LNCAP (cell line): ENCODE measurements at regions not wholly inside any gene's neighbourhood (a gene's known extent, or its start where the extent isn't known, plus 50 kb on each side); places are given as distances from the start of the nearest gene placed in this dataset.

Source experiments
- TF ChIP-seq, protein P1 (sequence below): fragments of 450-650 bp; IDR thresholded peaks from 2 replicates; pipeline ENCODE4 v1.5.1; 2017; ENCODE audit warnings: mild to moderate bottlenecking

DNA sequence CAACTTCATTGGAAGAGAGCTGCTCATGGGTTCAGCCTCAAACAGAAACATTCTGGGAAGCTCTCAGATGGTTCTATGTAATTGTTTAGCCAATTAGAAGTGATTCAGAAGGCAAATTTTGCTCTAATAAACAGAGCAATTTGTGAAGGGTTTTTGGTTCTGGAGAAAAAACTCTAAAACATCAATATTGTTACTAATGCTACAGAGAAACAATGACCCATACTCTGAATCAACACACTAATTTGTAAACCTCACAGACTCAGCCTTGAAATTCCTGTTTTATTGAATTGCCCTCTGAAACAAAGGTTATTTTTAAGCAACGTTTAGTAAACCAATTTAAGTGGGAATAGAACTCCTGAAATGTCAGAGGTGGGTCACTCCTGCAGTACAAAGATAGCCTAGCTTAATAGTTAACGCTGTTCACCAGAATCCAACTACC, 171.6 kb upstream of the SVIL start:
- TF ChIP-seq, protein P1, sequence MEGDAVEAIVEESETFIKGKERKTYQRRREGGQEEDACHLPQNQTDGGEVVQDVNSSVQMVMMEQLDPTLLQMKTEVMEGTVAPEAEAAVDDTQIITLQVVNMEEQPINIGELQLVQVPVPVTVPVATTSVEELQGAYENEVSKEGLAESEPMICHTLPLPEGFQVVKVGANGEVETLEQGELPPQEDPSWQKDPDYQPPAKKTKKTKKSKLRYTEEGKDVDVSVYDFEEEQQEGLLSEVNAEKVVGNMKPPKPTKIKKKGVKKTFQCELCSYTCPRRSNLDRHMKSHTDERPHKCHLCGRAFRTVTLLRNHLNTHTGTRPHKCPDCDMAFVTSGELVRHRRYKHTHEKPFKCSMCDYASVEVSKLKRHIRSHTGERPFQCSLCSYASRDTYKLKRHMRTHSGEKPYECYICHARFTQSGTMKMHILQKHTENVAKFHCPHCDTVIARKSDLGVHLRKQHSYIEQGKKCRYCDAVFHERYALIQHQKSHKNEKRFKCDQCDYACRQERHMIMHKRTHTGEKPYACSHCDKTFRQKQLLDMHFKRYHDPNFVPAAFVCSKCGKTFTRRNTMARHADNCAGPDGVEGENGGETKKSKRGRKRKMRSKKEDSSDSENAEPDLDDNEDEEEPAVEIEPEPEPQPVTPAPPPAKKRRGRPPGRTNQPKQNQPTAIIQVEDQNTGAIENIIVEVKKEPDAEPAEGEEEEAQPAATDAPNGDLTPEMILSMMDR: no peak

DNA sequence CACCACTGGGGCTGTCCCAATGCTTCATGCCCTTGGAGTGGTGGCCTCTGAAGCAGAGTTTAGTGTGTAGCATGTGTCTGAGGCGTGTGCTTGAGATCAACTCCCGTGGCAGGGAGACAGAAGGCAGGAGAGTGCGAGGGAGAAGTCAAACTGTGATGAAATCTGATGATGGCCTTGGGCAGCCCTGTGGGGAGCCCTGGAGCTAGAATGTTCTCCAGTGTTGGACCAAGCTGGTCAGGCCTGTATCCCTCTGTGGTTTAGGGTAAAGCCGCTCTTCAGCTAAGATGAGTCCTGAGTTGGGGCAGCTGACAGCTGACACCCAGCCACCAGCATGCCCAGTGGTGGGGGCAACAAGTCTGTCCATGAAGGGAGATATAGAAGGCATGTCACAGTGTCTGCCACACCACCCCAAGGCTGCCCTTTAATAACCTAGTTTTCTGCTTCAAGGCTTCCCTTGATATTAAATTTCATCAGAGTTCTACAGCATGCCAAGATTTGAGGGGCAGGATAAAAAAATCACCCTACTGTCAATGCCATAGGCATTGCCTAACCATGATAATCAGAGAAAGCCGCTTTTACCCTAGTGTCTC, 170.5 kb upstream of the SVIL start:
- TF ChIP-seq, protein P1: no peak

DNA sequence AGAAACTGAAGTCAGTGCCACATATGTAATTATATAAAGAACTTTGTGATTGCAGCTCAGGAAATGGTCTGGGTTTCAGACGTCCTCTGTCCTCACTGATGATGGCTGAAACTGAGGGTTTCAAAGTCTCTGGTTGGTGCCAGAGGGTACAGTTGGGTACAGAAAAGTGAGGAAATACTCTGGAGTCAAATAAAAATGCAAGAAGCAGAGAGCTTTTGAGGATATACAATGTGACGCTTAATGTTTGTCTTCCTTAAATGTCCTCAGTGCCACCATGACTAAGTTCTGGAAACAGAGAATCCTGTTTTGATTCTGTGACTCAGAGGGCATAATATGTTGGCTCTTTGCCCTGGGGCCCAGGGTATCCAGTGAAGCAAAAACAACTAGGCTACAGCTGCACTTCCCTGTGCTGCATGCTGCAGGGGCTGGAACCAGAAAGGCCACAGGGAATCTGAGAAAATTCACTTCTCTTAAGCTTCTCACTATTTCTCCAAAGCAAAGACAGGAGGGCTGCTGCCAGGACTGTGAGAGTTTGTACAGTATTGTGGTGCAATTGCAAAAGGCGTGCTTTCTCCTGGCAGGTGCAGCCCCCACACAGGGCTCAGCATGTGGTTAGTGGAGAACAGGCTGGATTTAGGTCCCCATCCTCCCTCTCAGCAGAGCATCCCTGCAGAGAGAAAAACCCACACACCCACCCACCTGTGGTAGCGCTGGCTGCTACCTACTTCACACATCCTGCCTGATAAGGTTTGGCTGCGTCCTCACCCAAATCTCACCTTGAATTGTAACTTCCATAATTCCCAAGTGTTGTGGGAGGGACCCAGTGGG, 169.5 kb upstream of the SVIL start:
- TF ChIP-seq, protein P1: no peak

DNA sequence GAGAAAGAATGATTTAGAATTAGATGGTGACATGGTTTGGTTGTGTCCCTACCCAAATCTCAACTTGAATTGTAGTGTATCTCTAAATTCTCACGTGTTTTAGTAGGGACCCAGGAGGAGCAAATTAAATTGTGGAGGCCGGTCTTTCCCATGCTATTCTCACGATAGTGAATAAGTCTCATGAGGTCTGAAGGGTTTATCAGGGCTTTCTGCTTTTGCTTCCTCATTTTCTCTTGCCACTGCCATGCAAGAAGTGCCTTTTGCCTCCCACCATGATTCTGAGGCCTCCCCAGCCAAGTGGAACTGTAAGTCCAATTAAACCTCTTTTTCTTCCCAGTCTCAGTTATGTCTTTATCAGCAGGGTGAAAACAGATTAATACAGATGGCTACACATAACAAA, 167.4 kb upstream of the SVIL start:
- TF ChIP-seq, protein P1: no peak

DNA sequence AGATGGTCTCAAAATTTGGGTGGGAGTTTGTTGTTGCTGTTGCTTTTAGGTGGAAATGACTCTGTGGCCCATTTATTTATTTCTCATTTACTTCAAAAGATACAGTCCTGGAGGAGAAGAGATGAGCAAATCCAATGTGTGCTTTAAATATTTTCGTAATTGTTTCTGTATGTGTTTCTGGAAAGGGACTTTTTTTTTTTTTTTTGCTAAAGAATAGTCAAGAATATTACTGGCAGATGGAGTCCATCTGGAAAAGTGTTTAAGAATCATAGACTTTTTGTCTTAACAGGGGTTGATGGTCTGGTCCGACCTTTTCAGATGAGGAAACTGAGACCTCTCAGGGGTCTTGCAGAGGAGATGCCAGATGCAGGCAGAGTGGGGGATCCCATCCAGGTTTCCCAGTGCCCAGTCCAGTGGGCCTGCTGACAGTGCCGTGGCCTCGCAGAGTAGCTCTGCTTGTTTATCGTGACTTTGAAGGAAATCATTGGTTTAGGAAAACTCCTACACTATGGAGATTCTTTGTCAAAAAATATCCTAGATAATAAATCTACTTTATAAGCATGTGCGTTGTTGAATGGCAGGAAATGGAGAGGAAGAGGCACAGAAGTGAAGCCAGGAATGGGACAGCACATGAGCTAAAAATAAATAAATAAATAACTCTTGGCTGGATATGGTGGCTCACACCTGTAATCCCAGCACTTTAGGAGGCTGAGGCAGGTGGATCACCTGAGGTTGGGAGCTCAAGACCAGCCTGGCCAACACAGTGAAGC, 164.3 kb upstream of the SVIL start:
- TF ChIP-seq, protein P1: no peak

DNA sequence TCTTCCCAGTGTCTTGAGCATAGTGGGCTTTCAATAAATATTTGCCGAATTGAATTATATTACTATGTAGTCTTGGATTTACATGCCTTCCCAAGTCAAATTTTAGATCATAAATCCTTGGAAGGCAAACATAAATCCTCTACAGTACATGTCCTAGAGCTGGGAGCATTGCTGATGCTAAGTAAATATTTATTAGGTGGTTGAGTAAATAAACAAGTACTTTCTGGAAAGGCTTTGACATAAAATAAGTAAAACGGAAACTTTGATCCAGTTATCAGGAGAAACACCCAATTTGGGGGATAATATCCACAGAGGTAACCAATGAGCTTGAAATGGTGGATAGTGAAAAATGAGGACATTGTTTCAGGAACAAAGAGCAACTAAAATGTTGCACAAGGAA, 162.8 kb upstream of the SVIL start:
- TF ChIP-seq, protein P1: no peak

DNA sequence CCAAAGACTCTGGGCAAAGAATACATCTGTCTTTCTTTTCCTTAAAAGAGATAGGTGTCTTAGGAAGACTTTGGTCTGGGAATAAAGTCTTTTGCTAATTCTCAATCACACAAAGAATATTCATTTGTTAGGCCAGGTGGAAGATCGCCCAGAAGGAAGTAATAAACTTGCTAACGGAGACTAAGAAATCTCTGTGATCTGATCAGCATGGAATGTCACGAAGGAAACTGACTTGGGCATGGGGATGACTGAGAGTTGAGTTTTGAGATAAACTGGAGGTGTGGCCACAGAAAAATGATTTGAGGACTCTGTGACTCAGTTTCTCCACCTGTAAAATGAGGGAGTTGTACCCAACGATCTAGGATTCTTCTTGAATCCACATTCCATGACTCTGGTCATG, 161.1 kb upstream of the SVIL start:
- TF ChIP-seq, protein P1: no peak
